Caco-2 (cell line): ENCODE measurements at regions not wholly inside any gene's neighbourhood (a gene's known extent, or its start where the extent isn't known, plus 50 kb on each side); places are given as distances from the start of the nearest gene placed in this dataset.

Experiments
- BruUV-seq: library from RNA; stranded (reverse); fragments of 400-500 nt; replicated peaks from 2 replicates; lab custom pipeline; 2021; lab: Mats Ljungman, UMichigan
- CTCF ChIA-PET: fragments of 300-600 bp; sonication (Branson Sonifier 250); formaldehyde crosslinking; loops from one replicate; lab custom pipeline; 2022; ENCODE audit warnings: antibody characterized with exemption; lab: Charles Lee
- POLR2A ChIA-PET: fragments of 300-600 bp; sonication (Branson Sonifier 250); formaldehyde crosslinking; loops from one replicate; lab custom pipeline; 2022; ENCODE audit warnings: antibody characterized with exemption; lab: Charles Lee
- DNase-seq, 2 experiments: peaks; one replicate each; pipeline versions ENCODE4 v3.0.0 to v3.0.0-alpha.2; 2020 to 2022
- H3K27me3 ChIP-seq: replicated peaks from 2 replicates; pipeline ENCODE4 v1.6.0; 2011; ENCODE audit warnings: low read length; ENCODE audit not compliant: control insufficient read depth, insufficient read depth
- H3K36me3 ChIP-seq: 2 replicates; pipeline ENCODE4 v1.5.1; 2011; ENCODE audit warnings: low read length; ENCODE audit not compliant: control insufficient read depth, insufficient read depth
- H3K4me1 ChIP-seq: fragments of 250-450 bp; sonication (Bioruptor Pico); 2 replicates; pipeline ENCODE4 v1.5.1; 2020; ENCODE audit warnings: mild to moderate bottlenecking
- H3K4me3 ChIP-seq: 2 replicates; pipeline ENCODE4 v1.5.1; 2011; ENCODE audit warnings: low read depth, mild to moderate bottlenecking, control low read depth, low read length
- H3K9me3 ChIP-seq: fragments of 250-450 bp; sonication (Bioruptor Pico); 2 replicates; pipeline ENCODE4 v1.5.1; 2020; ENCODE audit warnings: mild to moderate bottlenecking, moderate library complexity
- H3K27ac Mint-ChIP-seq: one replicate; pipeline ENCODE4 v1.8.0; 2022; ENCODE audit warnings: mixed read lengths; ENCODE audit not compliant: unreplicated experiment
- H3K27me3 Mint-ChIP-seq: one replicate; pipeline ENCODE4 v1.8.0; 2022; ENCODE audit warnings: mixed read lengths; ENCODE audit not compliant: insufficient read depth, unreplicated experiment
- H3K36me3 Mint-ChIP-seq: one replicate; pipeline ENCODE4 v1.8.0; 2022; ENCODE audit warnings: mild to moderate bottlenecking, mixed read lengths; ENCODE audit not compliant: insufficient read depth, unreplicated experiment
- H3K4me1 Mint-ChIP-seq: one replicate; pipeline ENCODE4 v1.8.0; 2022; ENCODE audit warnings: low read depth, mixed read lengths; ENCODE audit not compliant: unreplicated experiment
- H3K4me3 Mint-ChIP-seq: one replicate; pipeline ENCODE4 v1.8.0; 2022; ENCODE audit warnings: mild to moderate bottlenecking, moderate library complexity, mixed read lengths; ENCODE audit not compliant: unreplicated experiment
- H3K9me3 Mint-ChIP-seq: one replicate; pipeline ENCODE4 v1.8.0; 2022; ENCODE audit warnings: mixed read lengths; ENCODE audit not compliant: unreplicated experiment
- CTCF ChIP-seq, 2 experiments: fragments of 200-600 bp in 1 of 2; IDR thresholded peaks; 1 replicate in 1 of 2; 2 replicates in 1 of 2; pipeline versions ENCODE4 v1.5.1 to v1.8.0; 2011 to 2022; ENCODE audit warnings: antibody characterized with exemption in 1 of 2, control low read depth in 1 of 2, inconsistent platforms in 1 of 2, low read depth in 1 of 2, low read length in 1 of 2, mild to moderate bottlenecking in 1 of 2, moderate library complexity in 1 of 2; ENCODE audit not compliant: insufficient read depth in 1 of 2, severe bottlenecking in 1 of 2, unreplicated experiment in 1 of 2
- intact Hi-C: fragments of 100-400 bp; cut with micrococcal nuclease; formaldehyde crosslinking; loops from one replicate; pipeline ENCODE4 v1.10.0; 2022; ENCODE audit not compliant: unreplicated experiment

GRCh38 chr2:12320027-12320734, 396.6 kb upstream of the TRIB2 start:
- Histone ChIP-seq H3K9me3 (no peaks in the 10 kb centered on the region), H3K4me1 (no peaks in the 10 kb centered on the region), H3K36me3 (no peaks in the 10 kb centered on the region), H3K27me3 (no peaks in the 10 kb centered on the region), H3K4me3 (no peak overlapping the region)
- BruUV-seq: no TSS peak
- POLR2A ChIA-PET: no interaction called here
- Mint-ChIP-seq H3K27ac (no peak overlapping the region), H3K36me3 (no peaks in the 10 kb centered on the region), H3K27me3 (no peaks in the 10 kb centered on the region), H3K9me3 (no peaks in the 10 kb centered on the region), H3K4me3 (no peak overlapping the region), H3K4me1 (peaks cover 6% of the 10 kb centered on the region)
- intact Hi-C loops: no loop called here
- no peak for DNase-seq
- no peak for TF ChIP-seq CTCF (IDR thresholded peaks at IDR 0.05; ENCODE audit: insufficient read depth in 1 of 2, low read depth in 1 of 2, low read length in 1 of 2, severe bottlenecking in 1 of 2, unreplicated experiment in 1 of 2)
- CTCF ChIA-PET: no interaction called here

- no TSS peak for BruUV-seq
- no peaks in the 10 kb centered on the region for H3K36me3 Mint-ChIP-seq
- H3K27me3 Mint-ChIP-seq: no peaks in the 10 kb centered on the region
- CTCF ChIA-PET: no interaction called here
- no peaks in the 10 kb centered on the region for H3K36me3 ChIP-seq
- no peak overlapping the region for H3K4me3 Mint-ChIP-seq
- no peak overlapping the region for H3K4me3 ChIP-seq
- peaks cover 6% of the 10 kb centered on the region for H3K4me1 Mint-ChIP-seq
- H3K27ac Mint-ChIP-seq: no peak overlapping the region
- no peaks in the 10 kb centered on the region for H3K9me3 Mint-ChIP-seq
- POLR2A ChIA-PET: no interaction called here
- DNase-seq: no peak
- no peaks in the 10 kb centered on the region for H3K4me1 ChIP-seq
- intact Hi-C loops: no loop called here
- TF ChIP-seq CTCF (IDR thresholded peaks at IDR 0.05; ENCODE audit: insufficient read depth in 1 of 2, low read depth in 1 of 2, low read length in 1 of 2, severe bottlenecking in 1 of 2, unreplicated experiment in 1 of 2): no peak
- no peaks in the 10 kb centered on the region for H3K9me3 ChIP-seq
- H3K27me3 ChIP-seq: no peaks in the 10 kb centered on the region
Observed at GRCh38 chr2:12320991-12321641, 395.6 kb upstream of the TRIB2 start.

- TF ChIP-seq CTCF (IDR thresholded peaks at IDR 0.05; ENCODE audit: insufficient read depth in 1 of 2, low read depth in 1 of 2, low read length in 1 of 2, severe bottlenecking in 1 of 2, unreplicated experiment in 1 of 2): no peak
- CTCF ChIA-PET: no interaction called here
- no peaks in the 10 kb centered on the region for H3K36me3 ChIP-seq
- no peaks in the 10 kb centered on the region for H3K36me3 Mint-ChIP-seq
- no TSS peak for BruUV-seq
- H3K9me3 ChIP-seq: no peaks in the 10 kb centered on the region
- intact Hi-C loops: no loop called here
- H3K9me3 Mint-ChIP-seq: no peaks in the 10 kb centered on the region
- peaks cover 6% of the 10 kb centered on the region for H3K4me1 Mint-ChIP-seq
- POLR2A ChIA-PET: no interaction called here
- H3K27me3 ChIP-seq: no peaks in the 10 kb centered on the region
- H3K4me3 Mint-ChIP-seq: no peak overlapping the region
- DNase-seq: no peak
- no peak overlapping the region for H3K4me3 ChIP-seq
- H3K27ac Mint-ChIP-seq: no peak overlapping the region
- no peaks in the 10 kb centered on the region for H3K27me3 Mint-ChIP-seq
- H3K4me1 ChIP-seq: no peaks in the 10 kb centered on the region
Observed at GRCh38 chr2:12321886-12322285, 394.9 kb upstream of the TRIB2 start.
